ENCODE measurements at regions not wholly inside any gene's neighbourhood (a gene's known extent, or its start where the extent isn't known, plus 50 kb on each side); places are given as distances from the start of the nearest gene placed in this dataset.

GRCh38 chr12:85405262-85405661 is 125.2 kb downstream of the ALX1 start:
- Mint-ChIP-seq H3K4me3 (ENCODE audit: unreplicated experiment) (no peak overlapping the region), H3K9me3 (ENCODE audit: unreplicated experiment) (no peaks in the 10 kb centered on the region), H3K36me3 (ENCODE audit: low read depth, unreplicated experiment) (no peaks in the 10 kb centered on the region), H3K27ac (ENCODE audit: unreplicated experiment) (no peak overlapping the region), H3K27me3 (ENCODE audit: unreplicated experiment) (no peaks in the 10 kb centered on the region), H3K4me1 (ENCODE audit: unreplicated experiment) (no peaks in the 10 kb centered on the region)
- TF ChIP-seq CTCF (IDR thresholded peaks at IDR 0.05; ENCODE audit: unreplicated experiment), result no peak
- no peak for DNase-seq (ENCODE audit: low spot score)

- no peaks in the 10 kb centered on the region for H3K4me1 Mint-ChIP-seq (ENCODE audit: unreplicated experiment)
- no peak for DNase-seq (ENCODE audit: low spot score)
- no peak for TF ChIP-seq CTCF (IDR thresholded peaks at IDR 0.05; ENCODE audit: unreplicated experiment)
- H3K27ac Mint-ChIP-seq (ENCODE audit: unreplicated experiment), result no peak overlapping the region
- no peak overlapping the region for H3K4me3 Mint-ChIP-seq (ENCODE audit: unreplicated experiment)
- no peaks in the 10 kb centered on the region for H3K9me3 Mint-ChIP-seq (ENCODE audit: unreplicated experiment)
- no peaks in the 10 kb centered on the region for H3K36me3 Mint-ChIP-seq (ENCODE audit: low read depth, unreplicated experiment)
- H3K27me3 Mint-ChIP-seq (ENCODE audit: unreplicated experiment), result no peaks in the 10 kb centered on the region
Measured at GRCh38 chr12:85405781-85406522, 125.9 kb downstream of the ALX1 start.

- TF ChIP-seq CTCF (IDR thresholded peaks at IDR 0.05; ENCODE audit: unreplicated experiment), result no peak
- no peaks in the 10 kb centered on the region for H3K36me3 Mint-ChIP-seq (ENCODE audit: low read depth, unreplicated experiment)
- no peak overlapping the region for H3K27ac Mint-ChIP-seq (ENCODE audit: unreplicated experiment)
- no peak overlapping the region for H3K4me3 Mint-ChIP-seq (ENCODE audit: unreplicated experiment)
- no peaks in the 10 kb centered on the region for H3K4me1 Mint-ChIP-seq (ENCODE audit: unreplicated experiment)
- DNase-seq (ENCODE audit: low spot score), result no peak
- no peaks in the 10 kb centered on the region for H3K9me3 Mint-ChIP-seq (ENCODE audit: unreplicated experiment)
- H3K27me3 Mint-ChIP-seq (ENCODE audit: unreplicated experiment), result no peaks in the 10 kb centered on the region
Measured at GRCh38 chr12:85413266-85413665, 133.2 kb downstream of the ALX1 start.

- Mint-ChIP-seq H3K27ac (ENCODE audit: unreplicated experiment) (no peak overlapping the region), H3K27me3 (ENCODE audit: unreplicated experiment) (no peaks in the 10 kb centered on the region), H3K4me3 (ENCODE audit: unreplicated experiment) (no peak overlapping the region), H3K4me1 (ENCODE audit: unreplicated experiment) (no peaks in the 10 kb centered on the region), H3K9me3 (ENCODE audit: unreplicated experiment) (no peaks in the 10 kb centered on the region), H3K36me3 (ENCODE audit: low read depth, unreplicated experiment) (no peaks in the 10 kb centered on the region)
- no peak for DNase-seq (ENCODE audit: low spot score)
- TF ChIP-seq CTCF (IDR thresholded peaks at IDR 0.05; ENCODE audit: unreplicated experiment), result no peak
Measured at GRCh38 chr12:85422762-85423161, 142.7 kb downstream of the ALX1 start.

DNA sequence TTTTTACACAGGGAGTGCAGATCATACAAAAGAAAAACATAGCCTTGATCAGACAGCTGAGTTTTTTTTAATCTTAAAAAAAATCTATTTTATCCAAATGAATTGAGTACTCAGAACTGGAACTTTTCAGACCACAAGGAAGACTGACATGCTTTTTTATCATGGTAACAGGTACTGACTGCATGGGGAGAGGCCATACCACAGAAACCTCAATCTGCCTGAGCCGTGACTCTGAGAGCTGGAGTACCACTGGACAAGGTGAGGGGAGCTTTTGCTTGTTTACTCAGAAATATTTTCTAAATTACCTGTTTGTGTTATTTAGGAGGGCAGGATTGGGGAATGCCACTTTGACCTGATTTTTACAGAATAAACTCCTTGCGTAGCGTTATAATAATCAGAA is 143.9 kb downstream of the ALX1 start:
- Mint-ChIP-seq H3K9me3 (ENCODE audit: unreplicated experiment) (no peaks in the 10 kb centered on the region), H3K4me1 (ENCODE audit: unreplicated experiment) (no peaks in the 10 kb centered on the region), H3K27ac (ENCODE audit: unreplicated experiment) (no peak overlapping the region), H3K36me3 (ENCODE audit: low read depth, unreplicated experiment) (no peaks in the 10 kb centered on the region), H3K4me3 (ENCODE audit: unreplicated experiment) (no peak overlapping the region), H3K27me3 (ENCODE audit: unreplicated experiment) (no peaks in the 10 kb centered on the region)
- DNase-seq (ENCODE audit: low spot score), result no peak
- TF ChIP-seq CTCF (IDR thresholded peaks at IDR 0.05; ENCODE audit: unreplicated experiment), result no peak
